Gastroesophageal sphincter (tissue), 3 donors: ENCODE measurements at regions not wholly inside any gene's neighbourhood (a gene's known extent, or its start where the extent isn't known, plus 50 kb on each side); places are given as distances from the start of the nearest gene placed in this dataset.

Experiments
- EP300 ChIP-seq: sonication (generic); formaldehyde crosslinking; IDR thresholded peaks from one replicate; pipeline ENCODE4 v1.6.1; 2017; ENCODE audit warnings: antibody characterized with exemption, mild to moderate bottlenecking
- POLR2AphosphoS5 ChIP-seq: sonication (generic); formaldehyde crosslinking; IDR thresholded peaks from one replicate; pipeline ENCODE4 v1.6.1; 2017; ENCODE audit warnings: antibody characterized with exemption
- TF ChIP-seq, protein P1 (sequence below), 4 experiments: fragments of 200-600 bp in 2 of 4; fragments of 450-650 bp in 2 of 4; sonication (generic) in 1 of 4; IDR thresholded peaks; one replicate each; pipeline ENCODE4 v1.5.1; 2017 to 2019; ENCODE audit warnings: antibody characterized with exemption in 4 of 4, mild to moderate bottlenecking in 2 of 4, moderate library complexity in 2 of 4

DNA sequence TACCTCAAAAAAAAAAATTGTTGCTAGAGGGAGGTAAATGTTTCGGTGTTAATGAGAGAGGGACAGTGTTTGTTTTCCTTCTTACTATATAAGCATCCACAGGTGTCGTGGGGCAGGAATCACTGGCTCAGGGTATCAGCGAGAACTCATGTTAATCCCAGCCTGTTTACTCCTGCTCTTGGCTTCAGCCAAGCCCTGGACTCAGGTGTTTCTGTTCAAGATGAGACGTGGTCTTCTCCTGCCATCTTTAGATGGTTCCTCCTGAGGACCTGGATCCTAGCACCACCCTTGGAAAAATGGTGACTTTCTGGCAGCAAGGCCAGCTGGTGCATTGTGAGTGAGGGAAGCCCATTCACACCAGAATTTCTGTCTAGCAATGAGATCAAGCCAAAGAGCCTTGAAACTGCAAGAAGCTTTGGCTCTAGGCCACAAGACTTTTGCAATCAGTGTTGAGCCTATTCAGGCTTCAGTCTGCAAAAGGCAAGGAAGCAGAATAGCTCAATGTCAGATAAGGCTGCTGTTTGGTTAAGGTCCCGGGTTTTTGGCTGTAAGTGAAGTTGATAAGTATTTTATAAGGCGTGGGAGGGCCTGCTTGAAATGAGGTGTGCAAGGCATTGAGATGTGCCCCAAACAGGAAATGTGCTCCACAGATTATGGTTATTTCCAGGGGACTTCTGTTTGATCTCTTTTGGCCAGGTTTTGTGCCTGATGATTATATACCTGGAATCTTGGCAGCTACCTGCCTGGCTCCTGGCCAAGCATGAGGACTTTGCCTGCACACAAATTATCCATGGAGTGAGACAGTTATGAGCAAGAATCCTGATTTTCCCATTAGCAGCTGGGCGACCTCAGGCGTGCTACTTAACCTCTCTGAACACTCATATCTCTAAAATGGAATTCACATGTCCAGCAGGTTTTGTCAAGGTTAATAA lies 99.8 kb downstream of the TENT4A start:
- TF ChIP-seq, protein P1, sequence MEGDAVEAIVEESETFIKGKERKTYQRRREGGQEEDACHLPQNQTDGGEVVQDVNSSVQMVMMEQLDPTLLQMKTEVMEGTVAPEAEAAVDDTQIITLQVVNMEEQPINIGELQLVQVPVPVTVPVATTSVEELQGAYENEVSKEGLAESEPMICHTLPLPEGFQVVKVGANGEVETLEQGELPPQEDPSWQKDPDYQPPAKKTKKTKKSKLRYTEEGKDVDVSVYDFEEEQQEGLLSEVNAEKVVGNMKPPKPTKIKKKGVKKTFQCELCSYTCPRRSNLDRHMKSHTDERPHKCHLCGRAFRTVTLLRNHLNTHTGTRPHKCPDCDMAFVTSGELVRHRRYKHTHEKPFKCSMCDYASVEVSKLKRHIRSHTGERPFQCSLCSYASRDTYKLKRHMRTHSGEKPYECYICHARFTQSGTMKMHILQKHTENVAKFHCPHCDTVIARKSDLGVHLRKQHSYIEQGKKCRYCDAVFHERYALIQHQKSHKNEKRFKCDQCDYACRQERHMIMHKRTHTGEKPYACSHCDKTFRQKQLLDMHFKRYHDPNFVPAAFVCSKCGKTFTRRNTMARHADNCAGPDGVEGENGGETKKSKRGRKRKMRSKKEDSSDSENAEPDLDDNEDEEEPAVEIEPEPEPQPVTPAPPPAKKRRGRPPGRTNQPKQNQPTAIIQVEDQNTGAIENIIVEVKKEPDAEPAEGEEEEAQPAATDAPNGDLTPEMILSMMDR (IDR thresholded peaks at IDR 0.05): no peak
- TF ChIP-seq POLR2AphosphoS5 (no peak), EP300 (no peak)
